Hepatocyte (in vitro differentiated cells): ENCODE measurements at regions not wholly inside any gene's neighbourhood (a gene's known extent, or its start where the extent isn't known, plus 50 kb on each side); places are given as distances from the start of the nearest gene placed in this dataset.

Source experiments
- DNase-seq: peaks from one replicate; pipeline ENCODE4 v3.0.0-alpha.2; 2016; ENCODE audit warnings: low spot score
- H2AFZ ChIP-seq: fragments of 200-600 bp; sonication (generic); 2 replicates; pipeline ENCODE4 v1.6.0; 2016; ENCODE audit warnings: antibody characterized with exemption, mild to moderate bottlenecking
- H3K27ac ChIP-seq: fragments of 200-600 bp; sonication (generic); 2 replicates; pipeline ENCODE4 v1.5.1; 2016; ENCODE audit warnings: mild to moderate bottlenecking
- H3K27me3 ChIP-seq: fragments of 200-600 bp; sonication (generic); 2 replicates; pipeline ENCODE4 v1.6.1; 2016
- H3K36me3 ChIP-seq: fragments of 200-600 bp; sonication (generic); replicated peaks from 2 replicates; pipeline ENCODE4 v1.5.1; 2016; ENCODE audit warnings: low read depth; ENCODE audit not compliant: insufficient read depth
- H3K4me1 ChIP-seq: fragments of 200-600 bp; sonication (generic); 2 replicates; pipeline ENCODE4 v1.5.1; 2016; ENCODE audit warnings: mild to moderate bottlenecking, moderate library complexity; ENCODE audit not compliant: insufficient read depth
- H3K4me2 ChIP-seq: fragments of 200-600 bp; sonication (generic); 2 replicates; pipeline ENCODE4 v1.6.0; 2016
- H3K4me3 ChIP-seq: fragments of 200-600 bp; sonication (generic); 2 replicates; pipeline ENCODE4 v1.5.1; 2016; ENCODE audit warnings: mild to moderate bottlenecking
- H3K79me2 ChIP-seq: fragments of 200-600 bp; sonication (generic); 2 replicates; pipeline ENCODE4 v1.6.0; 2017; ENCODE audit warnings: mild to moderate bottlenecking
- H3K9me2 ChIP-seq: fragments of 200-600 bp; sonication (generic); replicated peaks from 2 replicates; pipeline ENCODE4 v1.6.0; 2017; ENCODE audit warnings: mild to moderate bottlenecking; ENCODE audit not compliant: insufficient read depth
- H3K9me3 ChIP-seq: fragments of 200-600 bp; sonication (generic); 2 replicates; pipeline ENCODE4 v1.5.1; 2016; ENCODE audit warnings: low read depth, mild to moderate bottlenecking
- H4K20me1 ChIP-seq: fragments of 200-600 bp; sonication (generic); 2 replicates; pipeline ENCODE4 v1.6.0; 2016; ENCODE audit warnings: mild to moderate bottlenecking; ENCODE audit not compliant: insufficient read depth, poor library complexity, severe bottlenecking
- CTCF ChIP-seq: fragments of 200-600 bp; sonication (generic); IDR thresholded peaks from 2 replicates; pipeline ENCODE4 v1.5.1; 2016; ENCODE audit warnings: antibody characterized with exemption, mild to moderate bottlenecking; ENCODE audit not compliant: poor library complexity
- EZH2 ChIP-seq: fragments of 200-600 bp; sonication (generic); IDR thresholded peaks from 2 replicates; pipeline ENCODE4 v1.6.1; 2016; ENCODE audit warnings: antibody characterized with exemption, mild to moderate bottlenecking, borderline replicate concordance
- EZH2phosphoT487 ChIP-seq: fragments of 200-600 bp; sonication (generic); IDR thresholded peaks from one replicate; pipeline ENCODE4 v1.6.1; 2018; ENCODE audit warnings: antibody characterized with exemption, mild to moderate bottlenecking, low read depth, moderate library complexity; ENCODE audit not compliant: unreplicated experiment, severe bottlenecking
- WGBS: methylation state at CpG from one replicate; pipeline ENCODE4 v1.1.6; 2016; ENCODE audit warnings: low lambda C conversion rate; ENCODE audit errors: missing lambda C conversion rate; 5-methylcytosine and 5-hydroxymethylcytosine counted together

GRCh38 chr6:47165918-47166317 lies 123.8 kb upstream of the ADGRF1 start:
- TF ChIP-seq CTCF = no peak
- TF ChIP-seq EZH2 = no peak
- no peak for TF ChIP-seq EZH2phosphoT487
- Histone ChIP-seq H3K27me3 (no peaks in the 10 kb centered on the region), H3K4me2 (no peak overlapping the region), H3K9me2 (no peaks in the 10 kb centered on the region), H3K4me3 (no peak overlapping the region), H4K20me1 (no peaks in the 10 kb centered on the region), H3K27ac (no peak overlapping the region), H3K4me1 (peaks cover 5% of the 10 kb centered on the region), H3K9me3 (no peaks in the 10 kb centered on the region), H3K79me2 (no peaks in the 10 kb centered on the region), H2AFZ (no peak overlapping the region), H3K36me3 (no peaks in the 10 kb centered on the region)
- 100% methylated on average over 1 of the region's 1 CpG for WGBS
- no peak for DNase-seq

- Histone ChIP-seq H4K20me1 (no peaks in the 10 kb centered on the region), H3K36me3 (no peaks in the 10 kb centered on the region), H3K79me2 (no peaks in the 10 kb centered on the region), H3K27me3 (no peaks in the 10 kb centered on the region), H3K4me2 (no peak overlapping the region), H3K9me2 (no peaks in the 10 kb centered on the region), H3K9me3 (no peaks in the 10 kb centered on the region), H3K27ac (no peak overlapping the region), H3K4me1 (peaks cover 5% of the 10 kb centered on the region), H2AFZ (no peak overlapping the region), H3K4me3 (no peak overlapping the region)
- no peak for DNase-seq
- TF ChIP-seq CTCF (no peak), EZH2phosphoT487 (no peak), EZH2 (no peak)
These were observed 122.7 kb upstream of the ADGRF1 start for GRCh38 chr6:47164877-47165276.

GRCh38 chr6:47163536-47163935 lies 121.4 kb upstream of the ADGRF1 start:
- Histone ChIP-seq H3K27me3 (no peaks in the 10 kb centered on the region), H3K4me3 (no peak overlapping the region), H3K4me1 (peaks cover 5% of the 10 kb centered on the region), H3K9me2 (no peaks in the 10 kb centered on the region), H3K9me3 (no peaks in the 10 kb centered on the region), H4K20me1 (no peaks in the 10 kb centered on the region), H3K79me2 (no peaks in the 10 kb centered on the region), H3K4me2 (no peak overlapping the region), H3K27ac (no peak overlapping the region), H3K36me3 (no peaks in the 10 kb centered on the region), H2AFZ (no peak overlapping the region)
- TF ChIP-seq CTCF (no peak), EZH2 (no peak), EZH2phosphoT487 (no peak)
- 88% methylated on average over 3 of the region's 3 CpGs for WGBS
- no peak for DNase-seq

- WGBS = 93% methylated on average over 2 of the region's 2 CpGs
- H2AFZ ChIP-seq = no peak overlapping the region
- no peak for DNase-seq
These were observed 120.7 kb upstream of the ADGRF1 start for GRCh38 chr6:47162793-47163192.

More at GRCh38 chr6:47162793-47163192, 120.7 kb upstream of the ADGRF1 start:
- no peaks in the 10 kb centered on the region for H3K36me3 ChIP-seq
- H3K4me2 ChIP-seq = no peak overlapping the region
- TF ChIP-seq EZH2phosphoT487 (no peak), EZH2 (no peak), CTCF (no peak)
- no peaks in the 10 kb centered on the region for H3K79me2 ChIP-seq
- H3K9me3 ChIP-seq = no peaks in the 10 kb centered on the region
- H3K27me3 ChIP-seq = no peaks in the 10 kb centered on the region
- H3K4me1 ChIP-seq = peaks cover 1% of the 10 kb centered on the region
- no peaks in the 10 kb centered on the region for H3K9me2 ChIP-seq
- H3K27ac ChIP-seq = no peak overlapping the region
- H4K20me1 ChIP-seq = no peaks in the 10 kb centered on the region
- H3K4me3 ChIP-seq = no peak overlapping the region
